ENCODE measurements at regions not wholly inside any gene's neighbourhood (a gene's known extent, or its start where the extent isn't known, plus 50 kb on each side); places are given as distances from the start of the nearest gene placed in this dataset.
A peak's percentile ranks its signal among the peaks of the same experiment; 100 is the strongest.

GRCh38 chr2:150090031-150090430, 397.4 kb downstream of the RND3 start:
- no peak for DNase-seq (ENCODE audit: low read depth)

GRCh38 chr2:150088538-150088937, 398.9 kb downstream of the RND3 start:
- peak; percentile 57 for DNase-seq (ENCODE audit: low read depth)
- TF ChIP-seq CTCF (conservative IDR thresholded peaks at IDR 0.05; ENCODE audit: low read depth, low read length), result no peak
- H3K4me3 ChIP-seq (ENCODE audit: low read depth, low read length), result no peak overlapping the region

More at GRCh38 chr2:150090031-150090430, 397.4 kb downstream of the RND3 start:
- no peak overlapping the region for H3K4me3 ChIP-seq (ENCODE audit: low read depth, low read length)
- TF ChIP-seq CTCF (conservative IDR thresholded peaks at IDR 0.05; ENCODE audit: low read depth, low read length), result no peak

DNA sequence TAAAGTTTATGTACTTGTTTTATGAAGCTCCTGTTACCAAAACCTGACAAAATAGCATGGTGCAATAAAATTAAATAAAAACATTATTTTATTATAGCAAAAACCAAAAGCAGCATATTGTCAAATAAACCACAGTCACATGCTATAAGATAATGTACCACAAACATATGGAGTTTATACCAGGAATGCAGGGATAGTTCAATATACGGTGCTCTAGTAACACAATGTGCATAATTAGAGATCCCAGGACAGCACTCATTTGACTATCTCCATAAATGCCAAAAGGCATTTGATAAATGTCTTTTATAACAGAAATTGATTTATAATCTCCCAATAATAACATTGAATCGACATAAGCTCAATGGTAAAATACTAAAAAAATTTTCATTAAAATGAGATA, 402.0 kb downstream of the RND3 start:
- DNase-seq (ENCODE audit: low read depth), result no peak
- no peak for TF ChIP-seq CTCF (conservative IDR thresholded peaks at IDR 0.05; ENCODE audit: low read depth, low read length)
- H3K4me3 ChIP-seq (ENCODE audit: low read depth, low read length), result no peak overlapping the region

- DNase-seq (ENCODE audit: low read depth), result peak; percentile 61
- no peak for TF ChIP-seq CTCF (conservative IDR thresholded peaks at IDR 0.05; ENCODE audit: low read depth, low read length)
These were observed 405.5 kb downstream of the RND3 start for GRCh38 chr2:150081775-150082481.

DNA sequence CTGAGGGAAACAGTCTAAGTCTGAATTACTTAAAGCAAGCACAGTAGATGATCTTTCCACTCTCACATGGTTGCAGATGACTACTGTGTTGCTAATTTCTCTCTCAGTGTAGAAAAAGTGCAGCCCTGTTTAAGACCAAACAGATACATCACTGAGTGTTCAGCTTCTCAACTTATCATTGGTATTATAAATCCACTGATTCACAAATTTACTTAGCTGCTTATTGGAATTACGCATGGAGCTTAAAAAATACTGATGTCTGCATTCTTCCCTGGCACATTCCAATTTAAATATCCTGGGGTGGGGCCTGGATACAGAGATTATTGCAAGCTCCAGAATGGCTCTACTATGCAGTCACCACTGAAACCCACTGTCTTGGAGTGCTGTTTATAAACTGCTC, 411.2 kb downstream of the RND3 start:
- TF ChIP-seq CTCF (conservative IDR thresholded peaks at IDR 0.05; ENCODE audit: low read depth, low read length), result no peak
- no peak overlapping the region for H3K4me3 ChIP-seq (ENCODE audit: low read depth, low read length)
- peak; percentile 63 for DNase-seq (ENCODE audit: low read depth)

More at GRCh38 chr2:150081775-150082481, 405.5 kb downstream of the RND3 start:
- H3K4me3 ChIP-seq (ENCODE audit: low read depth, low read length), result no peak overlapping the region

- no peak overlapping the region for H3K4me3 ChIP-seq (ENCODE audit: low read depth, low read length)
- no peak for TF ChIP-seq CTCF (conservative IDR thresholded peaks at IDR 0.05; ENCODE audit: low read depth, low read length)
- DNase-seq (ENCODE audit: low read depth), result peak; percentile 46
These were observed 411.6 kb downstream of the RND3 start for GRCh38 chr2:150075831-150076230.

GRCh38 chr2:150066490-150066889, 421.0 kb downstream of the RND3 start:
- no peak for TF ChIP-seq CTCF (conservative IDR thresholded peaks at IDR 0.05; ENCODE audit: low read depth, low read length)

More at GRCh38 chr2:150066490-150066889, 421.0 kb downstream of the RND3 start:
- H3K4me3 ChIP-seq (ENCODE audit: low read depth, low read length), result no peak overlapping the region
- DNase-seq (ENCODE audit: low read depth), result no peak
